Neuronal stem cell (in vitro differentiated cells): ENCODE measurements at regions not wholly inside any gene's neighbourhood (a gene's known extent, or its start where the extent isn't known, plus 50 kb on each side); places are given as distances from the start of the nearest gene placed in this dataset.
"Not testable (repeated sequence)": the region's sequence is repeated elsewhere in the genome, so short reads cannot be mapped to it uniquely, and the experiment has no call there.

Experiments
- DNase-seq: peaks from one replicate; pipeline ENCODE4 v3.0.0-alpha.2; 2013; ENCODE audit warnings: low spot score
- H2AFZ ChIP-seq: one replicate; pipeline ENCODE4 v1.6.1; 2013; ENCODE audit warnings: mild to moderate bottlenecking, low read length, inconsistent platforms
- H2AK5ac ChIP-seq: 2 replicates; pipeline ENCODE4 v1.6.1; 2013; ENCODE audit warnings: low read depth, mild to moderate bottlenecking, inconsistent platforms, low read length, moderate library complexity, mixed read lengths
- H2BK120ac ChIP-seq: 2 replicates; pipeline ENCODE4 v1.6.1; 2013; ENCODE audit warnings: low read depth, mild to moderate bottlenecking, inconsistent platforms, low read length, moderate library complexity, mixed read lengths
- H2BK12ac ChIP-seq: one replicate; pipeline ENCODE4 v1.6.1; 2013; ENCODE audit warnings: low read length, inconsistent platforms
- H2BK15ac ChIP-seq: 2 replicates; pipeline ENCODE4 v1.6.1; 2013; ENCODE audit warnings: mild to moderate bottlenecking, low read length, inconsistent platforms, mixed read lengths
- H2BK5ac ChIP-seq: one replicate; pipeline ENCODE4 v1.6.1; 2013; ENCODE audit warnings: inconsistent platforms, mild to moderate bottlenecking, low read length, moderate library complexity
- H3K14ac ChIP-seq: one replicate; pipeline ENCODE4 v1.6.1; 2013; ENCODE audit warnings: low read length, inconsistent platforms
- H3K18ac ChIP-seq: 2 replicates; pipeline ENCODE4 v1.6.1; 2013; ENCODE audit warnings: low read length, inconsistent platforms
- H3K23ac ChIP-seq: 2 replicates; pipeline ENCODE4 v1.6.1; 2013; ENCODE audit warnings: low read depth, mild to moderate bottlenecking, mixed read lengths, low read length, inconsistent platforms; ENCODE audit not compliant: poor library complexity
- H3K27ac ChIP-seq: replicated peaks from 3 replicates; pipeline ENCODE4 v1.5.1; 2013; ENCODE audit warnings: low read length, inconsistent platforms
- H3K27me3 ChIP-seq, 3 experiments: 2 replicates each; pipeline ENCODE4 v1.6.1; 2013; ENCODE audit warnings: low read length in 3 of 3, mild to moderate bottlenecking in 2 of 3, inconsistent platforms in 1 of 3, low read depth in 1 of 3, mixed read lengths in 1 of 3, moderate library complexity in 1 of 3; ENCODE audit not compliant: control insufficient read depth in 3 of 3, insufficient read depth in 3 of 3
- H3K36me3 ChIP-seq, 2 donors: replicated peaks in 1 of 2; 2 replicates each; pipeline ENCODE4 v1.6.1; 2013; ENCODE audit warnings: low read length in 2 of 2; ENCODE audit not compliant: control insufficient read depth in 2 of 2, insufficient read depth in 2 of 2
- H3K4ac ChIP-seq: 2 replicates; pipeline ENCODE4 v1.6.1; 2013; ENCODE audit warnings: inconsistent platforms, mild to moderate bottlenecking, low read length, moderate library complexity
- H3K4me1 ChIP-seq, 2 donors: 1 replicate in 1 of 2; 2 replicates in 1 of 2; pipeline ENCODE4 v1.6.1; 2013; ENCODE audit warnings: low read length in 2 of 2, low read depth in 1 of 2; ENCODE audit not compliant: control insufficient read depth in 2 of 2, insufficient read depth in 1 of 2
- H3K4me2 ChIP-seq: one replicate; pipeline ENCODE4 v1.6.1; 2013; ENCODE audit warnings: mild to moderate bottlenecking, low read length, inconsistent platforms; ENCODE audit not compliant: insufficient read depth, poor library complexity, severe bottlenecking
- H3K4me3 ChIP-seq, 2 donors: 2 replicates each; pipeline ENCODE4 v1.5.1; 2013; ENCODE audit warnings: low read length in 2 of 2, mild to moderate bottlenecking in 2 of 2, inconsistent platforms in 1 of 2, moderate library complexity in 1 of 2
- H3K79me1 ChIP-seq: one replicate; pipeline ENCODE4 v1.6.1; 2013; ENCODE audit warnings: low read depth, mild to moderate bottlenecking, inconsistent platforms, low read length, moderate library complexity
- H3K9ac ChIP-seq: one replicate; pipeline ENCODE4 v1.6.1; 2013; ENCODE audit warnings: mild to moderate bottlenecking, low read depth, low read length, inconsistent platforms; ENCODE audit not compliant: poor library complexity
- H3K9me3 ChIP-seq, 2 donors: replicated peaks in 1 of 2; 2 replicates each; pipeline versions ENCODE3 to v1.6.1; 2013; ENCODE audit warnings: low read length in 2 of 2, mild to moderate bottlenecking in 2 of 2, inconsistent platforms in 1 of 2, low read depth in 1 of 2, mixed read lengths in 1 of 2, moderate library complexity in 1 of 2; ENCODE audit not compliant: control insufficient read depth in 2 of 2, insufficient read depth in 1 of 2
- H4K8ac ChIP-seq: one replicate; pipeline ENCODE4 v1.6.1; 2013; ENCODE audit warnings: low read depth, mild to moderate bottlenecking, inconsistent platforms, low read length, moderate library complexity
- H4K91ac ChIP-seq: one replicate; pipeline ENCODE4 v1.6.1; 2013; ENCODE audit warnings: low read length, low read depth, mild to moderate bottlenecking, inconsistent platforms; ENCODE audit not compliant: poor library complexity
- WGBS, 2 donors: extraction: QIAGEN DNeasy Blood & Tissue Kit; methylation state at CpG; one replicate each; pipeline ENCODE4 v1.1.7; 2013; ENCODE audit warnings: missing lambda C conversion rate in 2 of 2, mixed read lengths in 1 of 2; ENCODE audit not compliant: insufficient read length in 2 of 2, insufficient replicate concordance in 1 of 2; ENCODE audit errors: extremely low coverage in 2 of 2; 5-methylcytosine and 5-hydroxymethylcytosine counted together

- H3K18ac ChIP-seq, H3K79me1 ChIP-seq, H2BK15ac ChIP-seq, H4K91ac ChIP-seq, H3K4me2 ChIP-seq, H3K14ac ChIP-seq, H3K4ac ChIP-seq, H3K4me3 ChIP-seq, H2AFZ ChIP-seq, H3K27me3 ChIP-seq, H3K23ac ChIP-seq, H3K27ac ChIP-seq, H3K36me3 ChIP-seq, DNase-seq, H3K9ac ChIP-seq, H2AK5ac ChIP-seq, H2BK12ac ChIP-seq, H2BK120ac ChIP-seq, H2BK5ac ChIP-seq, H4K8ac ChIP-seq, H3K4me1 ChIP-seq: not testable (repeated sequence)
- peaks cover 0 to 14% of the 10 kb centered on the region in 2 donors for H3K9me3 ChIP-seq
- WGBS, 2 donors = no CpG with 5 or more reads among the region's 9 CpGs
Observed at GRCh38 chr10:93127642-93128215, 54.0 kb downstream of the CYP26A1 start.

GRCh38 chr10:93131986-93132385, 58.3 kb downstream of the CYP26A1 start:
- no peak overlapping the region for H4K8ac ChIP-seq
- no peak overlapping the region for H3K18ac ChIP-seq
- no peak overlapping the region for H2AFZ ChIP-seq
- WGBS, 2 donors = no CpG with 5 or more reads among the region's 6 CpGs
- H3K4me1 ChIP-seq = no peaks in the 10 kb centered on the region
- H4K91ac ChIP-seq = no peak overlapping the region
- DNase-seq = no peak
- H3K4me2 ChIP-seq = no peak overlapping the region
- no peak overlapping the region for H2BK12ac ChIP-seq
- H3K4me3 ChIP-seq = no peak overlapping the region
- H2BK5ac ChIP-seq = no peak overlapping the region
- H2BK15ac ChIP-seq = no peak overlapping the region
- H3K9me3 ChIP-seq = peaks cover 0 to 6% of the 10 kb centered on the region in 2 donors
- no peak overlapping the region for H2AK5ac ChIP-seq
- no peaks in the 10 kb centered on the region for H3K36me3 ChIP-seq
- H3K9ac ChIP-seq = no peak overlapping the region
- no peak overlapping the region for H2BK120ac ChIP-seq
- H3K14ac ChIP-seq = no peak overlapping the region
- H3K4ac ChIP-seq = no peak overlapping the region
- H3K27me3 ChIP-seq = no peaks in the 10 kb centered on the region
- no peak overlapping the region for H3K27ac ChIP-seq
- no peak overlapping the region for H3K23ac ChIP-seq
- no peaks in the 10 kb centered on the region for H3K79me1 ChIP-seq

GRCh38 chr10:93138113-93138870, 64.6 kb downstream of the CYP26A1 start:
- Histone ChIP-seq H3K79me1 (no peaks in the 10 kb centered on the region), H3K4me2 (no peak overlapping the region), H4K8ac (no peak overlapping the region), H3K27ac (no peak overlapping the region), H2BK120ac (no peak overlapping the region), H2BK15ac (no peak overlapping the region), H3K4ac (no peak overlapping the region), H2AK5ac (no peak overlapping the region), H3K18ac (peak overlapping the region; percentile 49), H2AFZ (peak overlapping the region; percentile 56), H3K23ac (no peak overlapping the region), H2BK12ac (no peak overlapping the region), H3K4me3 (peak overlapping the region in 1 of 2 donors; percentile 11), H4K91ac (no peak overlapping the region), H3K36me3 (no peaks in the 10 kb centered on the region), H3K14ac (no peak overlapping the region), H2BK5ac (no peak overlapping the region), H3K9ac (no peak overlapping the region), H3K27me3 (no peaks in the 10 kb centered on the region), H3K4me1 (no peaks in the 10 kb centered on the region), H3K9me3 (no peaks in the 10 kb centered on the region)
- no peak for DNase-seq
- WGBS, 2 donors = no CpG with 5 or more reads among the region's 11 CpGs

GRCh38 chr10:93139059-93139655, 65.5 kb downstream of the CYP26A1 start:
- no CpG with 5 or more reads among the region's 5 CpGs for WGBS, 2 donors
- no peak for DNase-seq

More at GRCh38 chr10:93139059-93139655, 65.5 kb downstream of the CYP26A1 start:
- Histone ChIP-seq H3K14ac (no peak overlapping the region), H3K23ac (no peak overlapping the region), H3K36me3 (no peaks in the 10 kb centered on the region), H3K79me1 (no peaks in the 10 kb centered on the region), H2BK120ac (no peak overlapping the region), H3K9ac (no peak overlapping the region), H4K8ac (no peak overlapping the region), H3K27me3 (peaks cover 0 to 4% (median 0%) of the 10 kb centered on the region in 3 experiments), H2BK12ac (no peak overlapping the region), H3K4me3 (no peak overlapping the region), H3K4ac (no peak overlapping the region), H3K4me2 (no peak overlapping the region), H2BK5ac (no peak overlapping the region), H2AK5ac (no peak overlapping the region), H3K18ac (no peak overlapping the region), H3K4me1 (no peaks in the 10 kb centered on the region), H2AFZ (no peak overlapping the region), H3K9me3 (no peaks in the 10 kb centered on the region), H3K27ac (no peak overlapping the region), H2BK15ac (no peak overlapping the region), H4K91ac (no peak overlapping the region)
